Endothelial cell of umbilical vein (primary cell): ENCODE measurements at regions not wholly inside any gene's neighbourhood (a gene's known extent, or its start where the extent isn't known, plus 50 kb on each side); places are given as distances from the start of the nearest gene placed in this dataset.

Source experiments
- EZH2 ChIP-seq: IDR thresholded peaks from 2 replicates; pipeline ENCODE4 v1.6.1; 2012; ENCODE audit warnings: borderline replicate concordance, low read depth, mild to moderate bottlenecking, moderate library complexity, low read length, inconsistent platforms; ENCODE audit not compliant: severe bottlenecking
- FOS ChIP-seq: IDR thresholded peaks from 2 replicates; pipeline ENCODE4 v1.6.1; 2011; ENCODE audit warnings: mild to moderate bottlenecking, low read length, moderate library complexity, borderline replicate concordance; ENCODE audit not compliant: insufficient read depth
- JUN ChIP-seq: IDR thresholded peaks from 2 replicates; pipeline ENCODE4 v1.6.1; 2011; ENCODE audit warnings: borderline replicate concordance, low read depth; ENCODE audit not compliant: insufficient read length, insufficient read depth
- MYC ChIP-seq: IDR thresholded peaks from one replicate; pipeline ENCODE4 v1.6.1; 2011; ENCODE audit warnings: mild to moderate bottlenecking, low read depth, low read length
- POLR2A ChIP-seq: IDR thresholded peaks from 2 replicates; pipeline ENCODE4 v1.6.1; 2012; ENCODE audit warnings: low read depth, mild to moderate bottlenecking, control low read depth, low read length
- POLR2AphosphoS5 ChIP-seq: IDR thresholded peaks from 2 replicates; pipeline ENCODE4 v1.6.1; 2012; ENCODE audit warnings: low read depth, mild to moderate bottlenecking, control low read depth, low read length, moderate library complexity; ENCODE audit not compliant: insufficient read depth
- TF ChIP-seq, protein P1 (sequence below), 2 donors: IDR thresholded peaks; 1 replicate in 1 of 2; 2 replicates in 1 of 2; pipeline ENCODE4 v1.5.1; 2011; ENCODE audit warnings: low read length in 2 of 2, mild to moderate bottlenecking in 2 of 2, moderate library complexity in 2 of 2, control low read depth in 1 of 2, inconsistent platforms in 1 of 2, low read depth in 1 of 2; ENCODE audit not compliant: insufficient read depth in 1 of 2; ENCODE audit errors: extremely low read depth in 1 of 2
- TF ChIP-seq, protein P2 (sequence below): IDR thresholded peaks from 2 replicates; pipeline ENCODE4 v1.6.1; 2011; ENCODE audit not compliant: insufficient read depth, insufficient read length

DNA sequence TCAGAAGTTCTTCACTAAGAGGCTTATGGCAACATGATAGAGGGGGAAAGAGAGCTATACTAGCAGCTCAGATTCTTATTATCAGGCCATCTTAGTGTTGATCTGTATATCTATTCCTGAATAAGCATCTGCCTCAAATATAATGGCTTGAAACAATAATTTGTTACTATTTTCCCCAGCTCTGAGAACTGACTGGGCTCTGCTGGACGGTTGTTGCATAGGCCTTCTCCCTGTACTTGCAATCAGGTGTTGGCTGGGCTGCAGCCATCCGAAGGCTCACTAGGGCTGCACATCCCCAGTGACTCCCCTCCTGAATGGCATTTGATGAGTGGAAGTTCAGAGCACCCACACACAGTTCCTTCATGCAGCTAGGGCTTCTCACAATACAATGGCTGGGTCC, 116.0 kb downstream of the PROX1 start:
- TF ChIP-seq, protein P1, sequence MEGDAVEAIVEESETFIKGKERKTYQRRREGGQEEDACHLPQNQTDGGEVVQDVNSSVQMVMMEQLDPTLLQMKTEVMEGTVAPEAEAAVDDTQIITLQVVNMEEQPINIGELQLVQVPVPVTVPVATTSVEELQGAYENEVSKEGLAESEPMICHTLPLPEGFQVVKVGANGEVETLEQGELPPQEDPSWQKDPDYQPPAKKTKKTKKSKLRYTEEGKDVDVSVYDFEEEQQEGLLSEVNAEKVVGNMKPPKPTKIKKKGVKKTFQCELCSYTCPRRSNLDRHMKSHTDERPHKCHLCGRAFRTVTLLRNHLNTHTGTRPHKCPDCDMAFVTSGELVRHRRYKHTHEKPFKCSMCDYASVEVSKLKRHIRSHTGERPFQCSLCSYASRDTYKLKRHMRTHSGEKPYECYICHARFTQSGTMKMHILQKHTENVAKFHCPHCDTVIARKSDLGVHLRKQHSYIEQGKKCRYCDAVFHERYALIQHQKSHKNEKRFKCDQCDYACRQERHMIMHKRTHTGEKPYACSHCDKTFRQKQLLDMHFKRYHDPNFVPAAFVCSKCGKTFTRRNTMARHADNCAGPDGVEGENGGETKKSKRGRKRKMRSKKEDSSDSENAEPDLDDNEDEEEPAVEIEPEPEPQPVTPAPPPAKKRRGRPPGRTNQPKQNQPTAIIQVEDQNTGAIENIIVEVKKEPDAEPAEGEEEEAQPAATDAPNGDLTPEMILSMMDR (IDR thresholded peaks at IDR 0.05; ENCODE audit: extremely low read depth in 1 of 2, insufficient read depth in 1 of 2, low read depth in 1 of 2, low read length in 2 of 2) = no peak
- TF ChIP-seq POLR2A (no peak), FOS (no peak), EZH2 (no peak), POLR2AphosphoS5 (no peak), JUN (no peak), MYC (no peak)
- TF ChIP-seq, protein P2, sequence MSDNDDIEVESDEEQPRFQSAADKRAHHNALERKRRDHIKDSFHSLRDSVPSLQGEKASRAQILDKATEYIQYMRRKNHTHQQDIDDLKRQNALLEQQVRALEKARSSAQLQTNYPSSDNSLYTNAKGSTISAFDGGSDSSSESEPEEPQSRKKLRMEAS = no peak
